Mesendoderm (in vitro differentiated cells): ENCODE measurements at regions not wholly inside any gene's neighbourhood (a gene's known extent, or its start where the extent isn't known, plus 50 kb on each side); places are given as distances from the start of the nearest gene placed in this dataset.
A peak's percentile ranks its signal among the peaks of the same experiment; 100 is the strongest.

ENCODE experiments used
- DNase-seq: peaks from one replicate; pipeline ENCODE4 v3.0.0; 2013
- H2AK5ac ChIP-seq: 2 replicates; pipeline ENCODE4 v1.6.1; 2013; ENCODE audit warnings: low read length, inconsistent platforms
- H2BK120ac ChIP-seq: 2 replicates; pipeline ENCODE4 v1.6.1; 2013; ENCODE audit warnings: low read depth, mild to moderate bottlenecking, low read length, moderate library complexity, mixed read lengths
- H2BK15ac ChIP-seq: replicated peaks from 2 replicates; pipeline ENCODE4 v1.6.1; 2013; ENCODE audit warnings: low read depth, mild to moderate bottlenecking, moderate library complexity
- H2BK5ac ChIP-seq: 2 replicates; pipeline ENCODE4 v1.6.1; 2013; ENCODE audit warnings: low read length, inconsistent platforms
- H3K18ac ChIP-seq: 2 replicates; pipeline ENCODE4 v1.6.1; 2013; ENCODE audit warnings: mild to moderate bottlenecking, low read length, mixed read lengths
- H3K23ac ChIP-seq: one replicate; pipeline ENCODE4 v1.6.1; 2013; ENCODE audit warnings: low read length
- H3K27ac ChIP-seq: 2 replicates; pipeline ENCODE4 v1.5.1; 2013; ENCODE audit warnings: low read depth, mild to moderate bottlenecking, inconsistent platforms, low read length, moderate library complexity
- H3K27me3 ChIP-seq: 2 replicates; pipeline ENCODE4 v1.6.1; 2013; ENCODE audit warnings: low read length, control low read depth, mild to moderate bottlenecking, inconsistent platforms; ENCODE audit not compliant: insufficient read depth, poor library complexity
- H3K36me3 ChIP-seq: 2 replicates; pipeline ENCODE4 v1.6.1; 2013; ENCODE audit warnings: low read length, inconsistent platforms; ENCODE audit not compliant: control insufficient read depth, insufficient read depth
- H3K4ac ChIP-seq: one replicate; pipeline ENCODE4 v1.6.1; 2013; ENCODE audit warnings: low read depth, mild to moderate bottlenecking, low read length, moderate library complexity
- H3K4me1 ChIP-seq: 2 replicates; pipeline ENCODE4 v1.6.1; 2013; ENCODE audit warnings: low read depth, low read length, inconsistent platforms; ENCODE audit not compliant: control insufficient read depth
- H3K4me2 ChIP-seq: 2 replicates; pipeline ENCODE4 v1.6.1; 2013; ENCODE audit warnings: low read length
- H3K4me3 ChIP-seq: 2 replicates; pipeline ENCODE4 v1.5.1; 2013; ENCODE audit warnings: mild to moderate bottlenecking, low read length
- H3K56ac ChIP-seq: one replicate; pipeline ENCODE4 v1.6.1; 2013; ENCODE audit warnings: low read length
- H3K79me1 ChIP-seq: 2 replicates; pipeline ENCODE4 v1.6.1; 2013; ENCODE audit warnings: low read length, inconsistent platforms
- H3K79me2 ChIP-seq: 2 replicates; pipeline ENCODE4 v1.6.1; 2013; ENCODE audit warnings: mild to moderate bottlenecking, low read length; ENCODE audit not compliant: control insufficient read depth, insufficient read depth
- H3K9ac ChIP-seq: 2 replicates; pipeline ENCODE4 v1.6.1; 2013; ENCODE audit warnings: low read length, inconsistent platforms
- H4K5ac ChIP-seq: one replicate; pipeline ENCODE4 v1.6.1; 2013; ENCODE audit warnings: low read length
- H4K8ac ChIP-seq: one replicate; pipeline ENCODE4 v1.6.1; 2013; ENCODE audit warnings: low read depth, mild to moderate bottlenecking, control low read depth, low read length, moderate library complexity
- WGBS: extraction: QIAGEN DNeasy Blood & Tissue Kit; methylation state at CpG from one replicate; pipeline ENCODE4 v1.1.7; 2013; ENCODE audit warnings: low lambda C conversion rate, missing lambda C conversion rate; ENCODE audit not compliant: insufficient coverage; ENCODE audit errors: extremely low coverage; 5-methylcytosine and 5-hydroxymethylcytosine counted together

GRCh38 chr1:116855773-116856201, 53.9 kb upstream of the PTGFRN start:
- Histone ChIP-seq H3K4me2 (no peak overlapping the region), H2BK5ac (no peak overlapping the region), H4K5ac (no peak overlapping the region), H3K4me1 (peaks cover 26% of the 10 kb centered on the region), H2AK5ac (no peak overlapping the region), H3K79me2 (no peaks in the 10 kb centered on the region), H2BK120ac (no peak overlapping the region), H4K8ac (no peak overlapping the region), H3K23ac (no peak overlapping the region), H3K36me3 (no peaks in the 10 kb centered on the region), H3K4me3 (no peak overlapping the region), H3K56ac (peak overlapping the region; percentile 1), H3K79me1 (no peaks in the 10 kb centered on the region), H3K27ac (no peak overlapping the region), H2BK15ac (no peak overlapping the region), H3K27me3 (no peaks in the 10 kb centered on the region), H3K18ac (no peak overlapping the region), H3K9ac (no peak overlapping the region), H3K4ac (peak overlapping the region; percentile 8)
- WGBS, result no CpG with 5 or more reads among the region's 3 CpGs
- DNase-seq, result no peak

GRCh38 chr1:116856312-116856711, 53.4 kb upstream of the PTGFRN start:
- H3K18ac ChIP-seq, result peak overlapping the region; percentile 73
- whole genome bisulfite sequencing, result no CpG with 5 or more reads among the region's 3 CpGs

GRCh38 chr1:116857092-116857491, 52.6 kb upstream of the PTGFRN start:
- Histone ChIP-seq H2AK5ac (peak overlapping the region; percentile 40), H3K27me3 (no peaks in the 10 kb centered on the region), H3K4me2 (no peak overlapping the region), H3K9ac (no peak overlapping the region), H3K4ac (no peak overlapping the region), H3K27ac (no peak overlapping the region), H3K36me3 (no peaks in the 10 kb centered on the region), H4K8ac (no peak overlapping the region), H4K5ac (no peak overlapping the region), H3K79me2 (no peaks in the 10 kb centered on the region), H3K56ac (no peak overlapping the region), H3K4me1 (peaks cover 31% of the 10 kb centered on the region), H2BK5ac (peak overlapping the region; percentile 43), H3K79me1 (no peaks in the 10 kb centered on the region), H2BK120ac (no peak overlapping the region), H3K18ac (peak overlapping the region; percentile 85), H2BK15ac (no peak overlapping the region), H3K4me3 (no peak overlapping the region), H3K23ac (no peak overlapping the region)
- no peak for DNase-seq
- no CpG with 5 or more reads among the region's 3 CpGs for WGBS

More at GRCh38 chr1:116856312-116856711, 53.4 kb upstream of the PTGFRN start:
- H3K56ac ChIP-seq, result peak overlapping the region; percentile 10
- H3K4ac ChIP-seq, result no peak overlapping the region
- H4K5ac ChIP-seq, result no peak overlapping the region
- H3K79me2 ChIP-seq, result no peaks in the 10 kb centered on the region
- H3K4me3 ChIP-seq, result no peak overlapping the region
- no peak overlapping the region for H2AK5ac ChIP-seq
- no peak overlapping the region for H3K23ac ChIP-seq
- H3K4me1 ChIP-seq, result peaks cover 31% of the 10 kb centered on the region
- no peak overlapping the region for H2BK15ac ChIP-seq
- H3K27me3 ChIP-seq, result no peaks in the 10 kb centered on the region
- no peak for DNase-seq
- no peaks in the 10 kb centered on the region for H3K79me1 ChIP-seq
- H2BK120ac ChIP-seq, result no peak overlapping the region
- no peak overlapping the region for H4K8ac ChIP-seq
- no peak overlapping the region for H3K27ac ChIP-seq
- H3K36me3 ChIP-seq, result no peaks in the 10 kb centered on the region
- no peak overlapping the region for H3K9ac ChIP-seq
- H2BK5ac ChIP-seq, result no peak overlapping the region
- H3K4me2 ChIP-seq, result no peak overlapping the region
